HepG2 (cell line): ENCODE measurements at regions not wholly inside any gene's neighbourhood (a gene's known extent, or its start where the extent isn't known, plus 50 kb on each side); places are given as distances from the start of the nearest gene placed in this dataset.
A peak's percentile ranks its signal among the peaks of the same experiment; 100 is the strongest.

Experiments used
- CEBPB ChIP-seq: IDR thresholded peaks from 2 replicates; pipeline ENCODE4 v1.6.1; 2011; ENCODE audit warnings: low read depth, low read length, improper control_type of control experiment, borderline replicate concordance
- CENPT ChIP-seq: sonication (generic); formaldehyde crosslinking; IDR thresholded peaks from 2 replicates; pipeline ENCODE4 v1.8.0; 2022; ENCODE audit warnings: low read depth, mild to moderate bottlenecking, moderate library complexity, missing genetic modification reagents
- FOSL1 ChIP-seq: sonication (generic); formaldehyde crosslinking; IDR thresholded peaks from 2 replicates; pipeline ENCODE4 v1.9.0; 2021; ENCODE audit warnings: missing genetic modification reagents, borderline replicate concordance
- HHEX ChIP-seq: IDR thresholded peaks from 2 replicates; pipeline ENCODE4 v1.6.1; 2016; ENCODE audit warnings: control low read depth
- HOXA9 ChIP-seq: sonication (generic); formaldehyde crosslinking; IDR thresholded peaks from 2 replicates; pipeline ENCODE4 v1.8.1; 2022; ENCODE audit warnings: missing genetic modification reagents, mild to moderate bottlenecking, moderate library complexity, borderline replicate concordance
- KAT8 ChIP-seq: IDR thresholded peaks from 2 replicates; pipeline ENCODE4 v1.6.1; 2016; ENCODE audit warnings: missing genetic modification reagents, missing compliant biosample characterization
- KDM3A ChIP-seq: IDR thresholded peaks from 2 replicates; pipeline ENCODE4 v1.6.1; 2018; ENCODE audit warnings: low read depth, missing compliant biosample characterization
- PBX3 ChIP-seq: sonication (generic); formaldehyde crosslinking; IDR thresholded peaks from 2 replicates; pipeline ENCODE4 v1.8.1; 2023; ENCODE audit warnings: missing genetic modification reagents, inconsistent platforms, borderline replicate concordance
- RBFOX2 ChIP-seq: fragments of 200-400 bp; formaldehyde crosslinking; IDR thresholded peaks from 2 replicates; pipeline ENCODE4 v1.6.1; 2017; ENCODE audit warnings: low read depth, mild to moderate bottlenecking, low read length
- RELA ChIP-seq: sonication (generic); formaldehyde crosslinking; IDR thresholded peaks from 2 replicates; pipeline ENCODE4 v1.4.0; 2020; ENCODE audit warnings: missing genetic modification reagents
- RORA ChIP-seq: sonication (generic); formaldehyde crosslinking; IDR thresholded peaks from 2 replicates; pipeline ENCODE4 v1.5.0; 2020; ENCODE audit warnings: mild to moderate bottlenecking, missing genetic modification reagents, moderate library complexity
- SAP130 ChIP-seq: IDR thresholded peaks from 2 replicates; pipeline ENCODE4 v1.6.1; 2016; ENCODE audit warnings: low read depth
- SIX1 ChIP-seq: sonication (generic); formaldehyde crosslinking; IDR thresholded peaks from 2 replicates; pipeline ENCODE4 v1.4.0; 2020; ENCODE audit warnings: missing genetic modification reagents, borderline replicate concordance
- SYNCRIP ChIP-seq: fragments of 200-400 bp; formaldehyde crosslinking; IDR thresholded peaks from 2 replicates; pipeline ENCODE4 v1.6.1; 2018; ENCODE audit warnings: mild to moderate bottlenecking, low read depth, low read length; ENCODE audit not compliant: insufficient read depth
- ZBTB1 ChIP-seq: sonication (generic); formaldehyde crosslinking; IDR thresholded peaks from 2 replicates; pipeline ENCODE4 v1.4.0; 2020; ENCODE audit warnings: missing genetic modification reagents, borderline replicate concordance
- ZFYVE20 ChIP-seq: sonication (generic); formaldehyde crosslinking; IDR thresholded peaks from 2 replicates; pipeline ENCODE4 v1.8.0; 2023; ENCODE audit warnings: low read depth, mild to moderate bottlenecking, moderate library complexity, missing genetic modification reagents, borderline replicate concordance
- ZNF138 ChIP-seq: sonication (generic); formaldehyde crosslinking; IDR thresholded peaks from 2 replicates; pipeline ENCODE4 v1.5.0; 2020; ENCODE audit warnings: mild to moderate bottlenecking, low read depth, missing genetic modification reagents
- ZNF235 ChIP-seq: sonication (generic); formaldehyde crosslinking; IDR thresholded peaks from 2 replicates; pipeline ENCODE4 v1.8.1; 2023; ENCODE audit warnings: mild to moderate bottlenecking, missing genetic modification reagents, borderline replicate concordance
- ZNF34 ChIP-seq: sonication (generic); formaldehyde crosslinking; IDR thresholded peaks from 2 replicates; pipeline ENCODE4 v1.4.0; 2020; ENCODE audit warnings: mild to moderate bottlenecking, missing genetic modification reagents, borderline replicate concordance
- ZNF549 ChIP-seq: sonication (generic); formaldehyde crosslinking; IDR thresholded peaks from 2 replicates; pipeline ENCODE4 v1.5.0; 2020; ENCODE audit warnings: missing genetic modification reagents
- ZNF564 ChIP-seq: sonication (generic); formaldehyde crosslinking; IDR thresholded peaks from 2 replicates; pipeline ENCODE4 v1.8.1; 2023; ENCODE audit warnings: mild to moderate bottlenecking, missing genetic modification reagents
- ZNF614 ChIP-seq: IDR thresholded peaks from 2 replicates; pipeline ENCODE4 v1.6.1; 2018; ENCODE audit warnings: missing biosample characterization, missing genetic modification reagents, inconsistent platforms, borderline replicate concordance
- ZNF660 ChIP-seq: sonication (generic); formaldehyde crosslinking; IDR thresholded peaks from 2 replicates; pipeline ENCODE4 v1.5.1; 2020; ENCODE audit warnings: mild to moderate bottlenecking, low read depth, missing genetic modification reagents, borderline replicate concordance
- ZNF672 ChIP-seq: sonication (generic); formaldehyde crosslinking; IDR thresholded peaks from 2 replicates; pipeline ENCODE4 v1.8.1; 2022; ENCODE audit warnings: missing genetic modification reagents
- ZNF737 ChIP-seq: sonication (generic); formaldehyde crosslinking; IDR thresholded peaks from 2 replicates; pipeline ENCODE4 v1.5.0; 2020; ENCODE audit warnings: missing genetic modification reagents, mild to moderate bottlenecking, borderline replicate concordance
- ZNF746 ChIP-seq: sonication (generic); formaldehyde crosslinking; IDR thresholded peaks from 2 replicates; pipeline ENCODE4 v1.8.0; 2022; ENCODE audit warnings: mild to moderate bottlenecking, missing genetic modification reagents
- ZNF747 ChIP-seq: sonication (generic); formaldehyde crosslinking; IDR thresholded peaks from 2 replicates; pipeline ENCODE4 v1.8.1; 2023; ENCODE audit warnings: missing genetic modification reagents, mild to moderate bottlenecking, borderline replicate concordance
- TF ChIP-seq, protein P1 (sequence below): sonication (generic); formaldehyde crosslinking; IDR thresholded peaks from 2 replicates; pipeline ENCODE4 v1.4.0; 2020; ENCODE audit warnings: missing genetic modification reagents
- TF ChIP-seq, protein P2 (sequence below): sonication (generic); formaldehyde crosslinking; IDR thresholded peaks from 2 replicates; pipeline ENCODE4 v1.5.0; 2020; ENCODE audit warnings: missing genetic modification reagents, mild to moderate bottlenecking, borderline replicate concordance
- TF ChIP-seq, protein P3 (sequence below): sonication (generic); formaldehyde crosslinking; IDR thresholded peaks from 2 replicates; pipeline ENCODE4 v1.5.0; 2020; ENCODE audit warnings: missing genetic modification reagents

GRCh38 chr15:93341164-93341563 lies 252.2 kb upstream of the RGMA start (continued):
- TF ChIP-seq, protein P1, sequence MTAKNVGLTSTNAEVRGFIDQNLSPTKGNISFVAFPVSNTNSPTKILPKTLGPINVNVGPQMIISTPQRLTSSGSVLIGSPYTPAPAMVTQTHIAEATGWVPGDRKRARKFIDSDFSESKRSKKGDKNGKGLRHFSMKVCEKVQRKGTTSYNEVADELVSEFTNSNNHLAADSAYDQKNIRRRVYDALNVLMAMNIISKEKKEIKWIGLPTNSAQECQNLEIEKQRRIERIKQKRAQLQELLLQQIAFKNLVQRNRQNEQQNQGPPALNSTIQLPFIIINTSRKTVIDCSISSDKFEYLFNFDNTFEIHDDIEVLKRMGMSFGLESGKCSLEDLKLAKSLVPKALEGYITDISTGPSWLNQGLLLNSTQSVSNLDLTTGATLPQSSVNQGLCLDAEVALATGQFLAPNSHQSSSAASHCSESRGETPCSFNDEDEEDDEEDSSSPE: no peak
- TF ChIP-seq ZNF34 (CRISPR knock-in tag): no peak
- no peak for TF ChIP-seq ZNF747 (CRISPR knock-in tag)
- TF ChIP-seq ZNF564 (CRISPR knock-in tag): no peak
- no peak for TF ChIP-seq RBFOX2
- TF ChIP-seq ZNF614 (CRISPR knock-in tag): peak; percentile 74; the same call in 1 of the 2 replicates
- TF ChIP-seq, protein P2, sequence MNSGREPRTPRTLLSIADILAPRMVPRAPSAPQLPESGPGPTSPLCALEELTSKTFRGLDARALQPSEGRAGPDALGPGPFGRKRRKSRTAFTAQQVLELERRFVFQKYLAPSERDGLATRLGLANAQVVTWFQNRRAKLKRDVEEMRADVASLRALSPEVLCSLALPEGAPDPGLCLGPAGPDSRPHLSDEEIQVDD (CRISPR knock-in tag): no peak
- TF ChIP-seq ZNF746 (CRISPR knock-in tag): no peak
- TF ChIP-seq ZNF235 (CRISPR knock-in tag): no peak
- TF ChIP-seq CEBPB: peak; percentile 67
- no peak for TF ChIP-seq ZNF660 (CRISPR knock-in tag)
- peak; percentile 65 for TF ChIP-seq KAT8
- no peak for TF ChIP-seq KDM3A (CRISPR knock-in tag)
- no peak for TF ChIP-seq PBX3 (CRISPR knock-in tag)
- TF ChIP-seq HOXA9 (CRISPR knock-in tag): no peak
- TF ChIP-seq FOSL1 (CRISPR knock-in tag): peak; percentile 98
- TF ChIP-seq HHEX (CRISPR knock-in tag): no peak
- TF ChIP-seq RELA (CRISPR knock-in tag): no peak
- no peak for TF ChIP-seq CENPT (CRISPR knock-in tag)
- TF ChIP-seq SYNCRIP: no peak
- TF ChIP-seq ZNF737: no peak
- TF ChIP-seq, protein P3, sequence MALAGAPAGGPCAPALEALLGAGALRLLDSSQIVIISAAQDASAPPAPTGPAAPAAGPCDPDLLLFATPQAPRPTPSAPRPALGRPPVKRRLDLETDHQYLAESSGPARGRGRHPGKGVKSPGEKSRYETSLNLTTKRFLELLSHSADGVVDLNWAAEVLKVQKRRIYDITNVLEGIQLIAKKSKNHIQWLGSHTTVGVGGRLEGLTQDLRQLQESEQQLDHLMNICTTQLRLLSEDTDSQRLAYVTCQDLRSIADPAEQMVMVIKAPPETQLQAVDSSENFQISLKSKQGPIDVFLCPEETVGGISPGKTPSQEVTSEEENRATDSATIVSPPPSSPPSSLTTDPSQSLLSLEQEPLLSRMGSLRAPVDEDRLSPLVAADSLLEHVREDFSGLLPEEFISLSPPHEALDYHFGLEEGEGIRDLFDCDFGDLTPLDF (CRISPR knock-in tag): no peak
- no peak for TF ChIP-seq ZBTB1 (CRISPR knock-in tag)
- TF ChIP-seq ZNF672: no peak
- no peak for TF ChIP-seq ZFYVE20 (CRISPR knock-in tag)
- no peak for TF ChIP-seq ZNF549 (CRISPR knock-in tag)
- no peak for TF ChIP-seq RORA (CRISPR knock-in tag)
- TF ChIP-seq SAP130: peak; percentile 58
- no peak for TF ChIP-seq ZNF138
- no peak for TF ChIP-seq SIX1
